Activated CD4-positive, alpha-beta T cell treated with anti-CD3 and anti-CD28 coated beads, Interleukin-2, amount 50 U/mL, for 48 hours (primary cell): ENCODE measurements at regions not wholly inside any gene's neighbourhood (a gene's known extent, or its start where the extent isn't known, plus 50 kb on each side); places are given as distances from the start of the nearest gene placed in this dataset.

Source experiments
- DNase-seq, 2 experiments: peaks; one replicate each; pipeline ENCODE4 v3.0.0-alpha.2; 2020

DNA sequence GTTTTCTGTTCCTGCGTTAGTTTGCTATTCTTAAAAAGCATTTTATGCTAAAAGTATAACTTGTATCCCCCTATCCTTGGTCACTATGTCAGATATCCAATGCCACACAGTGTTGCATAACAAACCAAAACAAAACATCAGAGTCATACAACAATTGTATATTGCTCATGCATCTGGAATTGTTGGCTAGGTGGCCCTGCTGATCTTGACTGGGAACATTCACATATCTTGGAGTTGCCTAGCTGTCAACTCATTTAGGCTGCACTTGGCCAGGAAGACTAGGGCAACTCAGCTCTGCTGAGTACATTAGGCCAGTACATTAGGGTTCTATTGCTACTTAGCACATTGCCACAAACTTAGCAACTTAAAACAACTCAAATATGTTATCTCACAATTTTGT, 706.5 kb upstream of the UBE2E2 start:
- no peak for DNase-seq

- no peak for DNase-seq
Measured at GRCh38 chr3:22506871-22507270, 696.3 kb upstream of the UBE2E2 start.

- DNase-seq = no peak
Measured at GRCh38 chr3:22507709-22508108, 695.4 kb upstream of the UBE2E2 start.

GRCh38 chr3:22523925-22524324, 679.2 kb upstream of the UBE2E2 start:
- DNase-seq = no peak

DNA sequence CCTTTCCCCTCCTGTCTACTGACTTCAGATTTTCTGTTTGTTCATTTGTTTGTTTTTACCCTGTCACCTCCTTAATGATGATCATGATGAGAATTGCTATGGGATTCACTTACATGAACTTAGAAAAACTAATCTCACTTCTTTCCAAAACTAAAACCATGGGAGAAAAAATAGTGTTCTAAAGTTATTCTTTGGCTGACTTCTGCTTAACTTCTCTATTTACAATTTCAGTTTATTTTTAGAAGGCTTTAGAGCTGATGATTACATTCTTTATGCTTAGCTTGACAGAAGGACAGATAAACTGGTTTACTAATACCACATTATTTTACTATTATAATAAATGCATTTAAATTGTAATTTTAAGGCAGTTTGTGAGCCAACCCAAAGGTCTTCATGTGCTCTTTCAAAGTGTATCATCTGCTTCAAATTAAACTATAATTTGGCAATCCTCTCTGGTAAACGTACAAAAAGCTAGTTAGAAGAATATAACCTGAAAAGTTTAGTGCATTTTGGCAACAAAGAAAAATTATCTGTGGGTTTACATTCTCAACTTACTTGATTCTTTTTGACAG, 676.8 kb upstream of the UBE2E2 start:
- DNase-seq = no peak

DNA sequence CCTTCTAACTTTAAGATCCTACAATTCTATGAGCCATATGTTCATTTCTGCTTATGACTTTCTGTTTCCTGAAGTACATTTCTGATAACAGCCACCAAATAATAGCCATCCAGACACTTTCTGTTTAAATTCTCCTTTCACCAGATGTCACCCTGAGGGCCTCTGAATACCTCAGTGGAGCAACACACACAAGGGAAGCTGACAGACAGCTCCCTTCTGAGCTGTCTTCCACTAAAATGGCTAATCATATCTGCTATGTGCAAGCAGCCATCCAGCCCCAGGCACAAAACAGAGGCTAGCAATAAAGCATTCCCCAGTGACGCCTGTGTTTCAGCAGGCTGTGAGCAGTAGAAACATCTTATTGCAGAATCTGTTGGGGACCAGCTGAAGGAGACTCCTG, 666.6 kb upstream of the UBE2E2 start:
- DNase-seq = no peak

DNA sequence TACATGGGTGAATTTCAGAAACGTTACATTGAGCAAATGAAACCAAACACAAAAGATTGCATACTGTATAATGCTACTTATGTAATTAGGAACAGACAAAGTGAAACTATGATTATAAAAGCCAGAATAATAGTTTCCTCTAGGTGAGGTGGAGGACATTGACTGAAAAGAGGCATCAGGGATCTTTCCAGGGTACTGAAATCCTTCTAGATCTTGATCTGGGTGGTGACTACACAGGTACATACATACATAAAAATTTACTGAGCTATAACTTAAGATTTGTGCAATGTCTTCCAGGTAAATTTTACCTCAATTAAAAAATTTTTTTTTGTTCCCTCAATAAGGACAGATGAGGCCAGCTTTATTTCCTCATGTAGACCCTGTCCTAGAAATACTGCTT, 665.6 kb upstream of the UBE2E2 start:
- DNase-seq = no peak

- no peak for DNase-seq
Measured at GRCh38 chr3:22542311-22542710, 660.8 kb upstream of the UBE2E2 start.

GRCh38 chr3:22555753-22556435, 647.2 kb upstream of the UBE2E2 start:
- no peak for DNase-seq

DNA sequence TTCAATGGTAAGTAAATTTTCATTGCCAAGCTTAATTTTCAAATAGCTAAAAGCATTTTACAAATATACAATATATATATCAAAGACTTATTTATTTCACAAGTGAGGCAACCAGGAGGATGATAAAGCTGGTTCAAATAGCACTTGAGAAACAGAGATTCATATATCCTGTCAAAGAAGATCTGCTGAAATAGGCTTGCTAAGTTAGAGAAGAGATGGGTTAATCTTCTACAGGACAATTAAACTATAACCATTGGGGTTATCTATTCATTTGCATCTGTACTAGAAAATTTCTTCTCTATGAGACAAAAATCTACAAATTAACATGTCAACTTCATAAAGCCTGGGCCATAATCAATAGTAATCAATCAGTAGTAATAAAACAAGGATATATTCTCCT, 637.7 kb upstream of the UBE2E2 start:
- no peak for DNase-seq

DNA sequence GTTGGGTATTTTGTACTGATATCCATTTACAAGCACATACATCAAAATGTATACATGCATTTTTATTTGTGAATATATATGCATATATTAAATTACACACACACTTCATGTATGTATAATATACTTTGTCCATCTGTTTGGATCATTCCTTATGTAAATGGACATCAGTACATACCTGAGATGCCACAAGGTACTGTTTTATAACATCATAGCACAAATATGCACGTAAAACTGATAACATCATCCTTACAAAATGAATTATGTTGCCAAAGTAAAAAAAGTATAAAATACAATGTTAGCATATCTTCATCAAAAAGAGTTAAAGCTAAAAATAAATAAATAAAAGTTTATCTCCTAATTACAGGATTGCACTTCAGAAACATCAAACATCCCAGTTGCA, 634.8 kb upstream of the UBE2E2 start:
- DNase-seq = no peak

DNA sequence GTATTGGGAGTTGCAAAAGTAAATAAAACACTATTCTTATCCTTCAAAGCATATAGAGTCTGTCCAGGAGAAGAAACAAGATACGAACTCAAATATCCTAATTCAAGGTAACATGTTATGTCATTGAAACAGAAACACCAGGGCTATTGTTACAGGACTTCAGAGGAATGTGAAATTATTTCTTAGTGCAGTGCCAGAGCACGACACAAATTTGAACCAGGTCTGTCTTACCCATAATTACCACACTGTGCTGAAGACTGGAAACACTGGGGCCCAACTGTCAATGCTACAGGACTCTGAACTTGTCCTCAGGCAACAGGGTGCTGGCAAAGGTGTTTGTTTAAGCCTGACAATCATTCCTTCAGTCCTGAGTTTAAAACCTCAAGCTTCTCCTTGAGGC, 633.6 kb upstream of the UBE2E2 start:
- no peak for DNase-seq

GRCh38 chr3:22581007-22581406, 622.1 kb upstream of the UBE2E2 start:
- no peak for DNase-seq

- DNase-seq = no peak
Measured at GRCh38 chr3:22582266-22582665, 620.9 kb upstream of the UBE2E2 start.

DNA sequence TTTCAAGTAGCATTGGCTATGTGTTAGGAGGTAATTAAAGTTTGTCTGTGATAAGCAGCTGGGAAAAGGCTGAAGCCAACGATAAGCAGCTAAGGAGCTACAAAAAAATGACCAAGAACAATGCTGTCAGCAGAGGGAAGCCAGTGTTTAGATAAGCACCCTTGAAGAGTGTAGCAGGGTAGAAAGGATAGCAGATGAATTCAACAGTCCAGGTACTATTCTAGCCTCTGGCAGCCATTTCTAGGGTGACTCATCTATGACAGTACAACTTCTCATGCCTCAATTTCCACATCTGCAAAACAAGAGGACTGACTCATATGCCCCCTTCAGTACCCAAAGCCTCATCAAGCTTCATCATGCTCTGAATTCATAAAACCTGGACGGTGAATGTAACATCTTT, 617.6 kb upstream of the UBE2E2 start:
- no peak for DNase-seq

DNA sequence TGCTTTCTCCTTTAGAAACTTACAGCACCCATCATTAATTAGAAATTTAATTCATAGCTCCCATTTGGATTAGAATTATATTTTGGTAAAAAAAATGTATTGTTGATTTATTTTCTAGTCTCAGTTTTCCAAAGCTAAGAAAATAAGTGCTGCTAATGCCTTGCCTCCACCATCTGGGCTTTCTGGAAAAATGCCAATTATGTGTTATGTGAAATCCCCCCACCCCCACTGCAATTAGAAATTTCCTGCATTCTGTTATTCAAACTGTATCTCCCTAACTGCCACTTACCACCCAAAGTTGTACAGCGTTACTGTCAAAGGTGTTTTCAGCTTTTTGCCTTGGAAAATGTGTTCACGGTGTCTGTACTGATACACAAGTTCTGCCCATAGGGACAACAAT, 617.2 kb upstream of the UBE2E2 start:
- DNase-seq = no peak

GRCh38 chr3:22587446-22587845, 615.7 kb upstream of the UBE2E2 start:
- no peak for DNase-seq

DNA sequence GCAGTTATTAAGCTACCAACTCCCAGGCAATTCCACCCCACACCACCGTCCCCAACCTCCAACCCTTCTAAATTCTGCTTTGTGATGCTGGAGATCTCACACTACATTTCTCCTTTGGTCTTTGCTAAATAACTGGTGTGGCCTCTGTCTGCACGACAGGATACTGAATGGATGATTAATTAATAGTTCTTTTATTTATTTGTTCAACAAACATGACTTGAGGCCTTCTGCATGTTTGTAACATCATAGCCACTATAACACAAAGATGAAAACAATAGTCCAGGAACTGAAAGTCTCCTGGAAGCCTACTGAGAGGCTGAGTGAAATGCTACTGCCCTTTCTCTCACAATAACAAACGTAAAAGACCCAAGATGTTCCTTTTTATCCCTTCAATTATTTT, 609.5 kb upstream of the UBE2E2 start:
- no peak for DNase-seq

DNA sequence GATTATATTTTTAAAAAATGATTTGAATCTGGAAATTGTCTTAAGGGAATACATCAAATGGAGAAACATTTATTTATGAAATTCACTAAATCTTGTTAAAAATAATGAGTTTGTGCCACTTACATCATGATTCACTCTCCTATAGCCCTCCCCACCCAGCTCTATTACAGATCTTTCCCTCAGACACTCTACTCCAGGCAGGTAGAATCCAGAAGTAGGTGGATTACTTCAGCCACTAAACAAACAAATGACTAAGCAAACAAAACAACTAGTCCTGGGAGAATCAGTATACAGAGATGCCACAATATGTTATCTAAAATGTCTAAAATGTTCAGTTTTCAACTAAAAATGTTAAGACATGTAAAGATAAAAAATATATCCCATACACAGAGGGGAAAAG, 608.1 kb upstream of the UBE2E2 start:
- DNase-seq = no peak

- no peak for DNase-seq
Measured at GRCh38 chr3:22606461-22606860, 596.7 kb upstream of the UBE2E2 start.

DNA sequence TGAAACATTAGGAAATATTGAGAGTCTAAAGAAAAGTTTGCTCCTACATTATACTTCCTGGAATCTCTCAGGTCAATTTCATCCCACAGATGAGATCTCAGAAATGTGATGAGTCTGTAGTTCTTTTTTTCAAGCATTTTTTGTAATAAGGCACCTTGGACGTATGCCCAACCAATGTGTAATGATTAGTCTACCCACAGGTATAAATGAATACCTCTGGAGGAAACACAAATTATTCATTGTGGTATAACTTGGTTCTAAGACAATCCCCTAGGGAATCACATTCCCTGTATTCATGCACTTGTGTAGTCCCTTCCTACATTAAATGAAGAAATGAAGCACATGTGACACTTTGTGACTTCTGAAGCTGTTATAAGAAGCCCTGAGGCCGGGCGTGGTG, 596.2 kb upstream of the UBE2E2 start:
- no peak for DNase-seq

DNA sequence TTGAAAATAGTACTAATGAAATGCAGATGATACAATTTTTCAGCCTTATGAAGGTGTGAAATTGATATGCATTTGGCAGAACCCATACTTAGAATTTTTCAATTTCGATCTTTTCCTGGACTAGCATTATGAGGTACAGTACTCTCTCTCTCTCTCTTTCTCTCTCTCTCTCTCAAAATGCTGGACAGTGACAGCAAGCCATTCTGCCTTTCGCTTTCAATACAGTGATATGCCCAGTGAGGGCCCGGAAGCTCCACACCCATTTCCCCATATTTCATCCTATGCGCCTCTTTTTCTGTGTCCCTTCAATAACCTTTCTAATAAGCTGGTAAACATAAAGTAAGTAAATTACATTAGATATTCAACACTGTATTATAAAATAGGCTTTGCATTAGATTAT, 595.0 kb upstream of the UBE2E2 start:
- no peak for DNase-seq

- DNase-seq = no peak
Measured at GRCh38 chr3:22608721-22609120, 594.4 kb upstream of the UBE2E2 start.

DNA sequence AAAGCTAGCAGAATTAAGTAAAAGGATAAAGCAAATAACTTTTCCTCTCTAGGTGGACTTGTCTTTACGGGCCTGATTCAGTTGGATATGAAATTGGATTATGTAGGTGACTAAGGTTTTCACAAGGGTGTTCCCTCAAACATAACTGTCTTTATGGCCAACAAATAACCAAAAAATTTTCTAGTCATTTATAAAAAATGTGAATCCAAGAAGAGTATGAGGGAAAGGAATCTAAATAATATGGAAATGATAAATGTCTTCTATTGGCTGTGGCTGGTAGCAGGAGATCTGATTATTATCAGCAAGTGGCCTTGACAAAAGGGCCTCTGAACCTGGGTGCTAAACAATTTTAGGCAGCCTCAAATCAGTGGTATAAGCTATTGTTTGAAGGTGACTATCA, 594.0 kb upstream of the UBE2E2 start:
- DNase-seq = no peak

- DNase-seq = no peak
Measured at GRCh38 chr3:22612927-22613326, 590.2 kb upstream of the UBE2E2 start.
